Nephron (organoid): ENCODE measurements at regions not wholly inside any gene's neighbourhood (a gene's known extent, or its start where the extent isn't known, plus 50 kb on each side); places are given as distances from the start of the nearest gene placed in this dataset.

Source experiments
- H3K27ac Mint-ChIP-seq, 3 experiments: 2 replicates each; pipeline ENCODE4 v1.8.0; 2020; ENCODE audit warnings: mixed read lengths in 3 of 3, mild to moderate bottlenecking in 2 of 3, moderate library complexity in 1 of 3
- H3K27me3 Mint-ChIP-seq: 2 replicates; pipeline ENCODE4 v1.8.0; 2021; ENCODE audit warnings: low read depth, mild to moderate bottlenecking, moderate library complexity, mixed read lengths
- H3K36me3 Mint-ChIP-seq: 2 replicates; pipeline ENCODE4 v1.8.0; 2020; ENCODE audit warnings: low read depth, mixed read lengths
- H3K4me1 Mint-ChIP-seq: 2 replicates; pipeline ENCODE4 v1.8.0; 2020; ENCODE audit warnings: mixed read lengths
- H3K4me3 Mint-ChIP-seq, 3 experiments: 2 replicates each; pipeline ENCODE4 v1.8.0; 2020; ENCODE audit warnings: mild to moderate bottlenecking in 3 of 3, mixed read lengths in 3 of 3, moderate library complexity in 2 of 3
- H3K9me3 Mint-ChIP-seq: 2 replicates; pipeline ENCODE4 v1.8.0; 2020; ENCODE audit warnings: mixed read lengths
- TF ChIP-seq, protein P1 (sequence below), 3 experiments: fragments of 200-600 bp; sonication (generic); IDR thresholded peaks; one replicate each; pipeline ENCODE4 v1.5.0; 2021; ENCODE audit warnings: antibody characterized with exemption in 3 of 3; ENCODE audit not compliant: unreplicated experiment in 3 of 3

DNA sequence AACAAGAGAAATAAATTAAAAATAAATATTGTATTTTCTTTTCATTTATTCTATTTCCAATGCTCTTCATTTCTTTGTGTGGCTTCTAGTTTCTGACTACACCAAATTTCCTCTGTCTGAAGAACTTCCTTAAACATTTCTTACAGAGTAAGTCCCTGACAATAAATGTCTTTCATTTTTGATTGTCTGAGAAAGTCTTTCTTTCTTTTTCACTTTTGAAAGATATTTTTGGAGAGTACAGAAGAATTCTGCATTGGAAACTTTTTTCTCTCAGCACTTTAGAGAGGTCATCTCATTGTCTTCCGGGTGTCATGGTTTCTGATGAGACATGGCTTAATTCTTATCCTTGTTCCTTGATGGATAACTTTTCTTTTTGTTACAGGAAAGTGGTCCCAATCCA is 119.6 kb downstream of the MOBP start:
- no peaks in the 10 kb centered on the region for H3K27me3 Mint-ChIP-seq
- H3K36me3 Mint-ChIP-seq = no peaks in the 10 kb centered on the region
- TF ChIP-seq, protein P1, sequence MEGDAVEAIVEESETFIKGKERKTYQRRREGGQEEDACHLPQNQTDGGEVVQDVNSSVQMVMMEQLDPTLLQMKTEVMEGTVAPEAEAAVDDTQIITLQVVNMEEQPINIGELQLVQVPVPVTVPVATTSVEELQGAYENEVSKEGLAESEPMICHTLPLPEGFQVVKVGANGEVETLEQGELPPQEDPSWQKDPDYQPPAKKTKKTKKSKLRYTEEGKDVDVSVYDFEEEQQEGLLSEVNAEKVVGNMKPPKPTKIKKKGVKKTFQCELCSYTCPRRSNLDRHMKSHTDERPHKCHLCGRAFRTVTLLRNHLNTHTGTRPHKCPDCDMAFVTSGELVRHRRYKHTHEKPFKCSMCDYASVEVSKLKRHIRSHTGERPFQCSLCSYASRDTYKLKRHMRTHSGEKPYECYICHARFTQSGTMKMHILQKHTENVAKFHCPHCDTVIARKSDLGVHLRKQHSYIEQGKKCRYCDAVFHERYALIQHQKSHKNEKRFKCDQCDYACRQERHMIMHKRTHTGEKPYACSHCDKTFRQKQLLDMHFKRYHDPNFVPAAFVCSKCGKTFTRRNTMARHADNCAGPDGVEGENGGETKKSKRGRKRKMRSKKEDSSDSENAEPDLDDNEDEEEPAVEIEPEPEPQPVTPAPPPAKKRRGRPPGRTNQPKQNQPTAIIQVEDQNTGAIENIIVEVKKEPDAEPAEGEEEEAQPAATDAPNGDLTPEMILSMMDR (IDR thresholded peaks at IDR 0.05; ENCODE audit: unreplicated experiment in 3 of 3) = no peak
- H3K4me1 Mint-ChIP-seq = no peaks in the 10 kb centered on the region
- H3K27ac Mint-ChIP-seq = no peak overlapping the region
- H3K4me3 Mint-ChIP-seq = no peak overlapping the region
- peaks cover 11% of the 10 kb centered on the region for H3K9me3 Mint-ChIP-seq

DNA sequence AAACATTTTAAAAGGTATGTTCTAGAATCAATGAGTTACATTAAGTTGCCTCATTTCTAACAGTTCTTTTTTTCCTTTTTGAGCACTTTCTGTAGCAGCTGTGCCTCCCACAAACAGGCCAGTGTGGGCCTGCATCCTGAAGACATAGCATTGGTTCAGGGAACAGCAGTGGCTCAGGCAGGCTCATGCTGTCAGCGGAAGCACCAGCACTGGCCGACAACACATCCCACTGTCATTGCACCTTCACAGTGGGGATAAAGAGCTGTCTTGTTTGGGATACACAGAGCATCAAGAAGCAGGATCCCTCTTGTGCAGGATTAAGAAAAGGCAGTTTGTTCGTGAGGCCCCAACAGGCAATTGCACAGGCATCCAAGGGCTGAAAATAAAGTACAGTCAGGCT is 123.3 kb downstream of the MOBP start:
- H3K4me3 Mint-ChIP-seq = no peak overlapping the region
- no peaks in the 10 kb centered on the region for H3K9me3 Mint-ChIP-seq
- H3K4me1 Mint-ChIP-seq = no peaks in the 10 kb centered on the region
- TF ChIP-seq, protein P1 (IDR thresholded peaks at IDR 0.05; ENCODE audit: unreplicated experiment in 3 of 3) = no peak
- no peaks in the 10 kb centered on the region for H3K27me3 Mint-ChIP-seq
- no peaks in the 10 kb centered on the region for H3K36me3 Mint-ChIP-seq
- no peak overlapping the region for H3K27ac Mint-ChIP-seq

DNA sequence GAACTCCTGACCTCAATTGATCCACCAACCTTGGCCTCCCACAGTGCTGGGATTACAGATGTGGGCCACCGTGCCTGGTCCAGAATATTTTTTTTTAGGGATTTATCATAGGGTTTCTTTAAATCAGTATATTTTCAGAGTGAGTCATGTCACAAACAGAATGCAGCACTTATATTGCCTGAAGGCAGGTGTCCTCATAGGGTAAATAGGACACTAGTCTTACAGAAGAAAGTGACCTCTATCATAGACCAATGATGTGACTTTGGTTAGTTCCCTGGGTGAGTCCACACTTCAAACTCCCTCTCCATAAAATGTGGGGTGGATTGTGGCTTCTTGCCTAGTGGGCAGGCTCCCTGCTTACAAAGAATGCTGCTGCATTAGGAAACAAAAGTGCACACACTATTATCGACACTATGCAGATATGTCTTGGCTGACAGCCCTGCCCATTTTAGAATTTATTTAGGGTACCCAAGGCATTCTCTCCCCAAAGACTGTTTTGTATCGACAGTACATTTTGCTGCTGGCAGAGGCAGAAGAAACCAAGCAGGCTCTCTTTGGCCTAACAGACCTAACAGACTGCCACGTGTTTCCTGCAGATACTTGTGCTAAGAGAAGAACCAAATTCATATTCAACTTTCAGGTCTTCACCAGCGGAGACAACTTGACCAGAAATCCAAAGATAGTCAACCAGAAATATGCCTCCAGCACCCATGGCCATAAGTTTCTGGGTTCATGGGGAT is 125.0 kb downstream of the MOBP start:
- no peaks in the 10 kb centered on the region for H3K36me3 Mint-ChIP-seq
- no peaks in the 10 kb centered on the region for H3K27me3 Mint-ChIP-seq
- H3K9me3 Mint-ChIP-seq = no peaks in the 10 kb centered on the region
- no peak overlapping the region for H3K27ac Mint-ChIP-seq
- H3K4me3 Mint-ChIP-seq = no peak overlapping the region
- TF ChIP-seq, protein P1 (IDR thresholded peaks at IDR 0.05; ENCODE audit: unreplicated experiment in 3 of 3) = no peak
- no peaks in the 10 kb centered on the region for H3K4me1 Mint-ChIP-seq

DNA sequence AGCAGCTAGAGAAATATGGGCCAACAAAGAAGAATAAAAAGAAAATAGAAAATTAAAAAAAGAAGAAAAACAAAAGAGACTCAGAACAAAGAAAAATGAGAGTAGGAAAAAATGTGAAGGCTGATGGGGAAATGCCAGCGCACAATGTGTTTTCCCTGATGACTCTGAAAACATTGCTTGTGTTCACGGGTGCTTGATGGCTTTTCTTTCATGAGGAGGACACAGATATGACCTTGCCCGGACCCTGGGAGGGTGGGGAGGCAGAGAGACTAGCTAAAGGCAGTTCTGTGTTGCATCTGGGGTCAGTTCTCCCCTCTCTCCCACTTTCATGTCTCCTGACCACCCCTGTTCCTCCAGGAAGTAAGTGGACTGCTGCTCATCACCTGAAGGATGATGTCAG is 125.9 kb downstream of the MOBP start:
- TF ChIP-seq, protein P1 (IDR thresholded peaks at IDR 0.05; ENCODE audit: unreplicated experiment in 3 of 3) = no peak
- no peaks in the 10 kb centered on the region for H3K4me1 Mint-ChIP-seq
- H3K27me3 Mint-ChIP-seq = no peaks in the 10 kb centered on the region
- H3K36me3 Mint-ChIP-seq = no peaks in the 10 kb centered on the region
- H3K4me3 Mint-ChIP-seq = no peak overlapping the region
- no peaks in the 10 kb centered on the region for H3K9me3 Mint-ChIP-seq
- H3K27ac Mint-ChIP-seq = no peak overlapping the region

DNA sequence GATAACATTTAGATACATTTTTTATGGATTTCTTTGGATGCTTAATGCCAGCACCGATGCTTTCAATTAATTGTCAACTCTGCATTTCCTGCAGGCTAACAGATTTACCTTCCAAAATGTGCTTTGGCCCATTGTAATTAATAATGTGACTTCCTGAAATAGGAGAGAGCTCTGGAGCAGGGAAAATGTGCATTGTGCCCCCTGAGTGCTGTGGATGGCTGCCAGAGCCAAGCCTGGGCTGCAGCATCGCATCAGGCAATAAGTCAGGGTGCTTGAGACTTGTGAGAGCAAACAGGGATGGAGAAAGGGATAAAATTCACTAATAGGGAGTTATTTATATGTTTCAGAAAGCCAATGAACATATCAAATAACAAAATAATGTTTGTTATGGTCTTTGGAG is 133.8 kb downstream of the MOBP start:
- Mint-ChIP-seq H3K27me3 (no peaks in the 10 kb centered on the region), H3K36me3 (no peaks in the 10 kb centered on the region), H3K4me1 (no peaks in the 10 kb centered on the region), H3K27ac (no peak overlapping the region), H3K9me3 (peaks cover 5% of the 10 kb centered on the region), H3K4me3 (no peak overlapping the region)
- TF ChIP-seq, protein P1 (IDR thresholded peaks at IDR 0.05; ENCODE audit: unreplicated experiment in 3 of 3) = no peak

DNA sequence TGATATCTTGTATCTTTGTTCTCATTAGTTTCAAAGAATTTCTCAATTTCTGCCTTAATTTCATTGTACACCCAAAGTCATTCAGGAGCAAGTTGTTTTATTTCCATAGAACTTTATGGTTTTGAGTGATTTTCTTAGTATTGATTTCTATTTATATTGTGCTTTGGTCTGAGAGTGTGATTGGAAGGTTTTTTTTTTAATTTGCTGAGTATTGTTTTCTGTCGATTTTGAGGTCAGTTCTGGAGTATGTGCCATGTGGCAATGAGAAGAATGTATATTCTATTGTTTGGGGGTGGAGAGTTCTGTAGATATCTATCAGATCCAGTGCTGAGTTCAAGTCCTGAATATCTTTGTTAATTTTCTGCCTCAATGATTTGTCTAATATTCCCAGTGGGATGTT is 138.4 kb downstream of the MOBP start:
- no peaks in the 10 kb centered on the region for H3K4me1 Mint-ChIP-seq
- H3K9me3 Mint-ChIP-seq = peaks cover 5% of the 10 kb centered on the region
- H3K36me3 Mint-ChIP-seq = no peaks in the 10 kb centered on the region
- no peaks in the 10 kb centered on the region for H3K27me3 Mint-ChIP-seq
- TF ChIP-seq, protein P1 (IDR thresholded peaks at IDR 0.05; ENCODE audit: unreplicated experiment in 3 of 3) = no peak
- H3K27ac Mint-ChIP-seq = no peak overlapping the region
- H3K4me3 Mint-ChIP-seq = no peak overlapping the region
